GM18909 (cell line): ENCODE measurements at regions not wholly inside any gene's neighbourhood (a gene's known extent, or its start where the extent isn't known, plus 50 kb on each side); places are given as distances from the start of the nearest gene placed in this dataset.

ENCODE experiments used
- ATAC-seq: cut with Tn5 transposase; IDR thresholded peaks from one replicate; pipeline ENCODE4 v1.9.1; 2021; ENCODE audit warnings: mild to moderate bottlenecking; ENCODE audit not compliant: unreplicated experiment, poor library complexity

DNA sequence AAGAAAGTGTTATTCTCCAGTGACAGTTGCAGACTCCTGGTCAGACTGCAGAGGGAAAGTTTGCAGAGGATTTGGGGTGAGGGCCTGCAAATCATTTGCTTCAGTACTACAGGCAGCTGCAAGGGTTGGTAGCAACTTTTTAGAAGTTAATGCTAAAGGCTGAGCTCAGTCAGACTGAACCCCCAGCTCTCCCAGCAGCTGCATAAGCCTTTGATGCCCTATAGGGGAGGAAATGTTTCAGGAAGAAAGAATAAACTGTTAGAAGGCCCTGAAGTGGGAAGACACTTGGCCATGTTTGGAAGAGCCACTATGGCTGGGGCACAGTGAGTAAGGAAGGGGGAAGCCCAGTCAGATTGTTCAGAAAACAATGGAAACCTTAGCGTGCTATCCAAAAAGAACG, 383.6 kb downstream of the TTLL7 start:
- ATAC-seq = no peak

DNA sequence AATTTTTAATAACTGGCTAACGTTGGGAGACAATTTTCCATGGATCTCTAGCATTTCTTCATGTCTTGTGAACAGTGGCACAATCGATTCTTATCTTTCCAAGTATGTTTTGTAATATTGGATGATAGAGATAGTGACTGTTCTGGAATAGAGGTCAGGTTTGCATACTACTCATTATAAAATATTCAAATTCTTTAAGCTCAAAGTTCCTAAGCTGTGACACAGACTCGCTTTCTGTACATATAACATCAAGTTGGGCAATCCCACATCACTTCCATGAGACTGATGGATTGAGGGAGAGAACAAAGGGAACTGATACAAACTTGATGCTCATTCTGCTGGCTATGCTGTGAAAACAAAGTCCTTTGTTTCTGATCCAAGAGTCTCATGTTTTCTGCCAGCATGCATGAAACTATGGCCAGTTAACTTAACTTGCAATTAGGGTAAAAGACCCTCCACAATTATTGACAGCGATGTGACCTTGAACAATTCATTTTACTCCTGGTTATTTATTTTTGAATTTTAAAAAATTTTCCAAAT, 392.4 kb downstream of the TTLL7 start:
- no peak for ATAC-seq

DNA sequence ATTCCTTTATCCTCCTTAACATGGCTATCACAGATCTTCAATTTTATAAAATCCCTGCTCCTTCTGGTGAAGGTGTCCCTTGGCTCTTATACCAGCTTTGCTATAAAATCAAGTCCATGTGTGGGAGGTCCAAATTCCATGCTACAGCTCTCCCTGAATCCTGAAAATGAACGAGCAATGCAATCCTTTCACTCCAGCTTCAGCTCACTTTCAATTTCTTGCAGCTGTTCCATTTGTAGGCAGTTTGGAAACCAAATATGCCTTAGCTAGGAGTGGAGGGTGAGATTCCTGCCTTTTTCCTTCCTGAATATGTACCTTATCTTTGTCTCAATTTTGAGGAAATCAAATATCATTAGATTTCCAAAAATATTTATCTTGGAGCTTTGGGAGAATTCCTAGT, 402.6 kb downstream of the TTLL7 start:
- ATAC-seq = no peak

DNA sequence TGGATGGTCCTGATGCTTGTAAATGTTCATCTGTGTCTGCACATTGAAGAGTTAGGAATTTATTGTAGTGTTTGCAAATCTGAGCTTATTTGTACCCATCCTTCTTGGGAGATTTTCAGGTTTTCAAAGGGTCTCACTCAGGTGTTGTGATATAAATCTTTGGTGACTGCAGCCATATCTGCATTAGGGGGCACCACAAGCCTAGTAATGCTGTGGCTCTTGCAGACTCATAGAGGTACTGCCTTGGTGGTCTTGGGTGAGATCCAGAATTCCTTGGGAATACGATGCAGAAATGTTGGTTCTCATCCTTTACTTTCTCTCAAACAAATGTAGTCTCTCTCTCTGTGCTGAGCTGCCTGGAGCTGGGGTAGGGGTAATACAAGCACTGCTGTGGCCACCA, 405.9 kb downstream of the TTLL7 start:
- no peak for ATAC-seq

DNA sequence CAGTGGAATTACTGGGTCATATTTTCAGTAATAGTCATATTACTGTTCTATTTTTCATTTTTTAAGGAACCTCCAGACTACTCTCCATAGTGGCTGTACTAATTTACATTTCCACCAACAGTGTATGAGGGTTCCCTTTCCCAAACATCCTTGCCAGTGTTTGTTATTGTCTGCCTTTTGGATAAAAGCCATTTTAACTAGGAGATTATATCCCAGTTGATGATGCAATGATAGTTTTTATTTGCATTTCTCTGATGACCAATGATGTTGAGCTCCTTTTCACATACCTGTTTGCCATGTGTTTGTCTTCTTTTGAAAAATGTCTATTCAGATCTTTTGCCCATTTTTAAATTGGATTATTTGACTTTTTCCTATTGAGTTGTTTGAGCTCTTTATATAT, 410.8 kb downstream of the TTLL7 start:
- no peak for ATAC-seq

DNA sequence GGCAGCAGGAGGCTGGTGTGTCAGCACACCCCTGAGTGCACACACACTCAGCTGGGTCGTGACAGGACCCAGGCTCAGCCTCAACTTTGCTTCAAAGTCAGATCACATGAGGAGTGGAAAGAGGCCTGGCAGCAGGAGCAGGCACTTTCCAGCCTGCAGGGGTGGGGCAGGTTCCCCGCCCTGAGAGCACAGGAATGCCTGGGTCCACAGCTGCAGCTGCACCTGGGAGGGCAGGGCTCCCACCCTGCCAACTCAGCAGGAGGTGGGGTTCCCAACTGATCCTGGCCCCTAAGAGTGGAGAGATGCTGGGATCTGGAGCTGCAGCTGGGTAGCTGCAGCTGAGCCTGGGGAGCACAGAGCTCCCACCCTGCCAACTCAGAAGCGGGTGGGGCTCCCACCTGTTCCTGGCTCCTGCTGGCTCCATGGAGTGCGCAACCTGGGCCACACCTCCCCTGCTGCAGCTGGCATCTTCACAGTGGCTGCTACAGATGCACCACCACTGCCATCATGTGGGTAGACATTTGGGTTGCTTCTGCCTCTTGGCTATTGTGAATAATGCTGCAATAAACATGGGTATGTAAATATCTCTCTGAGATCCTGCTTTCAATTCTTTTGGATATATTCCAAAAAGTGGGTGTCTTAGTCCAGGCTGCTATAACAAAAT, 415.4 kb downstream of the TTLL7 start:
- no peak for ATAC-seq

DNA sequence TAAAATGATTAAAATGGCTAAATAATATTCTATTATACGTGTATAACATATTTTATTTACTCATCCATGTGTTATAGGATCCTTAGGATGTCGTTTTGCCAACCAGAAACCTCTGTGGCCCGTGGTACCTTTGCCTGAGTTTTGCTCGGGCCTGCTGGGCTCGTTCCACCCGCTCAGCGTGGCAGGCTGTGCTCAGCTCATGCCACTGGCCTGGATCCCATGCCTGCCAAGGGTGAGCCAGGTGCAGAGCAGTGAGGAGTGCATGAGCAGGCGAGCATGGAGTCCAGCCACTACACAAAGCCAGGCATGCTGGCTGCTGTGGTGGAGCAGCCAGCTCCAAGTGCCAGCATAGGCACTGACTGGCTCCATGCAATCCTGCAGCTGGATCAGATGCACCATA, 417.2 kb downstream of the TTLL7 start:
- no peak for ATAC-seq

DNA sequence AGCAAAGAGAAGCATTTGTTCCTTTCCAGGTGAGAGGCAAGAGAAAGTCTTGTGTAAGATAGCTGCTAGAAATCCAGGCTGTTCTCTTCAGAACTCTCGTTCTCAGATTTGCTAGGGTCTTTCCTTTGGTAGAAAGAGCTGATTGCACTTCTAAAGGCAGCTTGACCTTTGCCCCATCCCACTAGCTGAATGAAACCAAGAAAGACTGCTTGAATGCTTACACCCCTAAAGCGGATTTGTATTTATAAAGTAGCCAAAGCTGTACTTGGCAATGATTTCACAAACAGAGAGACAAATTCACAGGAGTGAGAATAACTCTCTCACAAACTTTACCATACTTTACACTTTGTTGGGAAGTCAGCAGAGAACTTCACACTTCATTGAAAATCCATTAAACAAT, 424.1 kb downstream of the TTLL7 start:
- ATAC-seq = peak; percentile 70

DNA sequence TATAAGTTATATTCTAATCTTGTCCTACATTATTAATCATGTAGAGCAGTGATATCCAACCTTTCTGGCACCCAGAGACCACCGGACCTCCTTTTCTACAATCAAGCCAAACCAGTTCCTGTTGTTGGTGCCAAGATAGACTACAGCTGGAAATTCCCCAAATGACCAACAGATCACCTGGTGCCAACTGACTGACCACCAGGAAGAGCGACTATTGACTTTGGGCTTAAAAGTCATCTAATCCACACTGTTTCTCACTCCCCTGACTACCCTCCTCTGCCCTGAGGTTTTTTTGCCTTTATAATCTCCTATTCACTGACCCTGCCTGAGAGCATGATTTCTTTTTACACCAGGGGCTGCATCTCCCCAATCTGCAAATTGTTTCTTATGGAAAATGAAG, 425.2 kb downstream of the TTLL7 start:
- ATAC-seq = no peak

DNA sequence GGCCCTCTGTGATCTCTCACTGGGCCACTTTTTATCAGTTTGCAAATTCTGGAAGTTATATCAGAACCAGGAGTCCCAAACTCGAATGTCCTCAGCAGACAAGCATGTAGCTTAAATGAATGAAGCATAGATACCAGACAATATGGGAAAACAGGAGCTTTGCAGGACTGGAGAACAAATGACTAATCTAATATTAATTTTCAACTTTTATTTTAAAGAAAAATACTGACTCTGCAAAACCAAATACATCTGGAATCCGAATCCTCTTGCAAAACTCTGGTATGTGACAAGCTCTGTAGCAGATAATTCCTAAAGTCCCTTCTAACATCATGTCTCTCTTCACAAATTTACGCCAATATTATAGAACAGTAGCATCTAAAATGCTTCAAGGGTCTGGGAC, 427.4 kb downstream of the TTLL7 start:
- no peak for ATAC-seq

DNA sequence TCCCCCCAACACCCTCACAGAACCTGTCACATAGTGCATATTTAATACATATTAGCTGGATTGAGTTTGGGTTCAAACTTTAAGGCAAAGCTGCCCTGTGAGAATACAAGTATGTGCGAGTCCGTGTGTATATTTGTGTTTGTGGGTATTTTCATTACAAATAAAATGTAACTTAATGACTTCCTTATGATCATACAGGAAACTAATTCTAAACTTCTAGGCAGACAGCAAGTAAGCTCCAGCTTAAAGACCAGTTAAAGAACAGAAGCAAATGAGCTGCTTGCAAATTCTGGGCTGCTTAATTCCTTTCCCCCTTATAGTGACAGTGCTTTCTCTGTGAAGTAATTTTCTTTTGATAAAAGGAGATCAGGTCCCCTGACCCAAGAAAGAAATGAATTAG, 437.6 kb downstream of the TTLL7 start:
- ATAC-seq = no peak

DNA sequence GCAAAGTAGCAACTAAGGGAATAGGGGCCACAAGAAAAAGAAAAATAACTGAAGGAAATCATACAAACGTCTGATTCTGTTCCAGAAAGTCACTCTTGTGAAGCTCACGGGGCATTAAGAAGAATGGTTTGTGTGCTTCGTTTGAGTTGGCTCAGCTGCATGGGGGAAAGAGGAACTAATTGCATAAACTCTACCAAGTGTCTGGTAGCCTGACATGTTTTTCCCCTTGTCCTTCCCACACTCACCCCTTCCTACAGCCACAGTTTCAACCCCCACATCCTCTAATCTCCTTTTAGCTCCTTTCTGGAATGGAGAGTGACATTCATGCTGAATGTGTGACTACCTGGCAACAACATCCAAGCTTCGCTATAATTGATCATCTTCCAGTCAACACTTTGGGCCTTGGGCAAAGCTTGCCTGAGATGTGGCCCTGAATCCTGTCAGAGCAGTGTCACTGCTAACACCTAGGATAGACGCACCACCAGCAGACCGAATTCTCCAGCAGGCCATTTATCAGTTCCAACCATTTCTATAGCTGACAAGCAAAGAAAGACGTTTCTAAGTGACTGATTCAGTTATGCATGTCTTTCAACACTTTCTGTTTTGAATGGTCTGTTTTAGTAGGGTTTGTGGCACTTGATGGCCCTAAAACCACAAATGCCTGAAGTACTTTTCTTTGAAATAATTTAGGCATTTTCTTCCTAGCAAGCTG, 439.6 kb downstream of the TTLL7 start:
- no peak for ATAC-seq

DNA sequence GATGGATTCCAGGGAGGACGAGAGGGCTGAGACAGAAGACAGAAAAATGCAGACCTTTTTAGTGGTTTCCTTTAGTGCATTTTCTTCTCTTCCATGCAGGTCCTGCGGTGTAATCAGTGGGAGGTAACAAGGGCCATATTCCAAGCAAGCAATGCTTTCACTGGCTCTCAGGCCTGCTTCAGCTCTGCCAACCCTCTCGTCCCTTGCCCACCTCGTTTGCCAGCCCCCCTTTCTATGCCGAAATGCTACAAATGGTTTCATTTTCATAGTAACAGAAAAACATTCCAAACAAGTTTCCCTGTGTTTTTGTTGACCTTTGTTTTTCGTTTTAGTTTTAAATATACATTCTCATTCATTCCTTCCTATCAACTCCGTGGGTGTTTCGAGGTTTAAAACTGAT, 443.1 kb downstream of the TTLL7 start:
- no peak for ATAC-seq

DNA sequence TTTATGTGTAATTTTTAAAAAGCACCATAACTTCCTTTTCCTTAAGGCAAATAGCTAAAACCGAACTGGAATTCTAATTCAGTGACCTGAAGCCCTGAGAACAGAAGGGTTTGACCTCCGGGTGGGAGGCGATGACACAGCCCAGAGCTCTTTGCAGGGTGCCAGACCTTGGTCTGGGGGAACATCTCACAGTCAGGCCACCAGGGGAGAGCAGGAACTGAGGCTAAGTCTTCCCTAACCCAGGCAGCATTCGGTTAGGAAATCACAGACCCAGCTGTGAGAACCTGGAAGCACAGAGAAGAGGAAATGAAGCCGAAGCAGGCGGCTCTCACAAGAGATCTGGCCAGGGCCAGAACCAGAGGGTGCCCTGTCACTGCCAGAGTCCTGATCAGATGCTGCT, 444.8 kb downstream of the TTLL7 start:
- no peak for ATAC-seq

DNA sequence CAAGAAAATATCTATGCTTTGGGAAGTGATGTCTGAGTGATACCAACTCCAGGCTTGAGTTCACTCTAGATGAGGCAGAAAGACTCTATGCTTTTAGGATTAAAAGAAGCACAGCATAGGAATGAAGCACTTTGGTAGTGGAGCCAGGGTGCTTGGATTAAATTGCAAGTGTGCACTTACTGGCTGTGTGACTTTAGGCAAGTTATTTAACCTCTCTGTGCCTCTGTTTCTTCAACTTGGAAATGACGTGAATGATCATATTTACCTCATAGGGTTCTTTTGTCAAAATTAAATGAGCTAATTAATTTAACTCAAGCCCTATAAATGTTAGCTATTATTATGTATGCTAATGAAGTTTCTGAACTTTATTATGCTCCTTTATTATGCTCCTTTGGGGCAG, 446.1 kb downstream of the TTLL7 start:
- no peak for ATAC-seq

DNA sequence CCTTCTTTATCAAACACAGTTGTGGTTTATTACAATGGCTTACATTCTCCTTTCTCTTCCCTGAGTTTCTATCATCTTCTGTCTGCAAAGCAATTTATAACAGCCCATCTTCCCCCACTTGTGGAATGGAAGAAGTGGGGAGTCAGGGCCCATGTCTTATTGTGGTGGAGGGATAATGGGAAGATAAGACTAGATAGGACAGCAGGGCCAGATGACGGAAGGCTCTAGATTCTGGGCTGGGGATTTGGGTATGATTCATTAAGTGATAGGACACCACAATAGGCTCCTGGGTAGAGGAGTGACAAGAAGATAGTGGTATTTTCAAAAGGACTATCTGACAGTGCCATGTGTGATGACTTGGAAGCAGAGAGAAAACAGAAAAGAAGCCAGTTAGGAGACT, 450.6 kb downstream of the TTLL7 start:
- ATAC-seq = no peak

DNA sequence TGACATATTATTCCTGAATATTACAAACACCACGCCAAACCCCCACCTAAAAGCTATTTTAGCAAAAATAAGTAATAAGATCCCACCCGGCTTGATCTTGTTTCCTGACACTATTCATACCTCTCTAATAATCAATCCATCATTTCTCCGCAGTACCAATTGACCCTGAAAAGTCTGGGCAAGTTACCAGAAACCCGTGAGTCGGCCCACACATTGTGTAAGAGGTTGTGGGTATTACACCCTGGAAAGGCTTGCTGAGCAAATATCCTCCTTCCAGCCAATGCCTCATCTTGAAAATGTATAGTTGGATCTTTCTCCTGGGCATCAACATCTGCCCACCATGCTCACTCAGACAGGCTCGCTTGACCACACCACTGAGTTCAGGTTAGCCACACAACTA, 451.0 kb downstream of the TTLL7 start:
- ATAC-seq = no peak

DNA sequence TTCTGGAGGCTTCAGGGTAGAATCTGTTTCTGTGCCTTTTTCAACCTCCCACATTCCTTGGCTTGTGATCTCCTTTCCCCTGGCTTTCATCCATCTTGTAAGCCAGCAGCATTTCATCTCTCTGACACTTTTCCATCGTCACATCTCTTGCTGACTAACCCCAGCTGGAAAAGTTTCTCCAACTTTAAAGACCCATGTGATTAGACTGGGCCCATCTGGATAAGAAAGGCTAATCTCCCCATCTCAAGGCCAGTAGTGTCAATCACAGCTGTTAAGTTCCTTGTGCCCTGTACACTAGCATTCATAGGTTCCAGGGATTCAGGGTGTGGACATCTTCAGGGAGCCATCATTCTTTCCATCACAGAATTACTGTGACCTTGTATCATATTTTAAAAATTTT, 452.1 kb downstream of the TTLL7 start:
- no peak for ATAC-seq

DNA sequence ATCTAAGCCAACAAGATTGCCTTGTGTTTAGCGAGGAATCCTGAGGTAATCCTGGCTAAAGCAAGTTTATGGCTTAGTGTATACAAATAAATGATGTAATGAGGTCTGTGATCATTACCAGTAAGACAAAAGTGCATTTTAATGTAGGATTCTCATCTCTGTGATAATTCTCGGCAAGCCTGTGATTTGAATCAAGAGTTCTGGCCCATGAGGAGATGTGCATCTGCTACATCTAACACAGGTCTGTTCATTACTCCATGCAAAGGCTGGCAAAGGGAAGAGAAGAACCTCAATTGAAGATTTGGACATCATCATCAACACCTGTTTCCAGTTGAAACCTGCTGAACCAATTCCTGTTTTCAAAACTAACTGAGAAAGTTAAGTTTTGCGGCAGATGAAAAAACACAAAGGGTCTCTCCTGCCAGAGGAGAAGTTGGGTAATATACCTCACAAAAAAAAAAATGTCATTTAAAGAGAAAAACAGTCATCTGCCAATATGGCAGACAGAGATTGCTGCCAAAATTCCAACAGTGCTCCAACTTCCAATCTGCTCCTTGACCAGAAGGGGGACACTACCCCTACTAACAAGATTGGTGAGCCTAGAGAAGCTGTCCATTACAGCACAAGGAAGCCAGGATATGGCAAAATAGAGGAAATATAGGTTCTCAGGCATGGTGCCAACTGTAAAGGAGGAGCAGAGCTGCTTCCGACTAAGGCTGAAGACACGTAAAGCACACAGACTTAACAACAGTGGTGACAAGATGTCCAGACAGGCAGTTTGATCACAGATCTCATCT, 453.7 kb downstream of the TTLL7 start:
- no peak for ATAC-seq

DNA sequence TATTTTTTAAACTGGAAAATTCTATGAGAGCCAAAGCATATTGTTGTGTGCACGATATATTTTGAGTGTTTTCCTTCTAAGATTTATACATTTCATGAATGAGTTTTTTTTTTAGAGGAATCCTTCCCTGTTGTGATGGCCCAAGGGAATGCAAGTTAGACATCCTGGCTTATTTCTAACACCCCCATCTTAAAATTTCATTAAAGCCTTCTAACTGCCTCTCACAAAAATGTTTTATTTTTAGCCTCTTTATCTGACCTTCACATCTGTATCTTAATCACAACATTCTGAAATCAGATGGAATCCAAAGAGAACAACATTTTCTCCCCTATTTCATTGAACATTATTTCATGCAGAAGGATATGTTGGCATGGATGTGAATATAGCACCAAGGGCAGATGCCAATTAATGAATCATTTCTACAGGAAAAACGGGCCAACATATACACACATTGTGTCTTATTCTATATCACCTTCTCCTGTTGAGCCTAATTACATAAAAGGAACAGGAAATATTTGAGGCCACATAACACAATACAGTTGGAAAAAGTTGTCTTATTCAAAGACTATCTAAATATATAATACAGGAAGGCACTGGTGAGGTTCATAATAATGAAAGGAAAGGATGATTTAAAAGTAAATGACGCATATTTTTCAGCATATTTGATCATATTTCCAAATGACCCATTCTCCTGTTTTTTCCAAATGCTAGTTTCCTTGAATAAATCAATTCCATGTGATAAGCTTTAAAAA, 455.5 kb downstream of the TTLL7 start:
- no peak for ATAC-seq
